ENCODE measurements at regions not wholly inside any gene's neighbourhood (a gene's known extent, or its start where the extent isn't known, plus 50 kb on each side); places are given as distances from the start of the nearest gene placed in this dataset.
A peak's percentile ranks its signal among the peaks of the same experiment; 100 is the strongest.

GRCh38 chr9:12933957-12934356 lies 159.1 kb downstream of the LURAP1L start:
- peak; percentile 16 for DNase-seq (ENCODE audit: low spot score)

GRCh38 chr9:12934545-12935272 lies 159.9 kb downstream of the LURAP1L start:
- DNase-seq (ENCODE audit: low spot score), result no peak

GRCh38 chr9:12935714-12936113 lies 160.9 kb downstream of the LURAP1L start:
- peak; percentile 49 for DNase-seq (ENCODE audit: low spot score)

GRCh38 chr9:12954441-12954840 lies 179.6 kb downstream of the LURAP1L start:
- DNase-seq (ENCODE audit: low spot score), result no peak

- no peak for DNase-seq (ENCODE audit: low spot score)
Observed at GRCh38 chr9:12955510-12956163, 180.8 kb downstream of the LURAP1L start.

GRCh38 chr9:12956261-12956660 lies 181.4 kb downstream of the LURAP1L start:
- no peak for DNase-seq (ENCODE audit: low spot score)

GRCh38 chr9:12956805-12957204 lies 182.0 kb downstream of the LURAP1L start:
- no peak for DNase-seq (ENCODE audit: low spot score)

GRCh38 chr9:12958279-12958678 lies 183.5 kb downstream of the LURAP1L start:
- no peak for DNase-seq (ENCODE audit: low spot score)

GRCh38 chr9:12958708-12959107 lies 183.9 kb downstream of the LURAP1L start:
- DNase-seq (ENCODE audit: low spot score), result no peak

- DNase-seq (ENCODE audit: low spot score), result no peak
Observed at GRCh38 chr9:12961276-12961809, 186.5 kb downstream of the LURAP1L start.

GRCh38 chr9:12963537-12963936 lies 188.7 kb downstream of the LURAP1L start:
- no peak for DNase-seq (ENCODE audit: low spot score)

- DNase-seq (ENCODE audit: low spot score), result no peak
Observed at GRCh38 chr9:12964271-12964670, 189.5 kb downstream of the LURAP1L start.

GRCh38 chr9:12965303-12965702 lies 190.5 kb downstream of the LURAP1L start:
- DNase-seq (ENCODE audit: low spot score), result no peak

- DNase-seq (ENCODE audit: low spot score), result no peak
Observed at GRCh38 chr9:12968093-12968492, 193.3 kb downstream of the LURAP1L start.

GRCh38 chr9:12972608-12973589 lies 198.1 kb downstream of the LURAP1L start:
- no peak for DNase-seq (ENCODE audit: low spot score)

GRCh38 chr9:12973710-12974109 lies 198.9 kb downstream of the LURAP1L start:
- DNase-seq (ENCODE audit: low spot score), result no peak

GRCh38 chr9:12974671-12975070 lies 199.9 kb downstream of the LURAP1L start:
- DNase-seq (ENCODE audit: low spot score), result no peak

GRCh38 chr9:12975496-12975895 lies 200.7 kb downstream of the LURAP1L start:
- DNase-seq (ENCODE audit: low spot score), result no peak

GRCh38 chr9:12980085-12980851 lies 205.4 kb downstream of the LURAP1L start:
- DNase-seq (ENCODE audit: low spot score), result no peak

- DNase-seq (ENCODE audit: low spot score), result no peak
Observed at GRCh38 chr9:12988258-12988657, 213.4 kb downstream of the LURAP1L start.

- DNase-seq (ENCODE audit: low spot score), result no peak
Observed at GRCh38 chr9:12989669-12990068, 214.8 kb downstream of the LURAP1L start.

GRCh38 chr9:12993466-12993865 lies 218.6 kb downstream of the LURAP1L start:
- no peak for DNase-seq (ENCODE audit: low spot score)

Measured in GM03348 (cell line).